ENCODE measurements at regions not wholly inside any gene's neighbourhood (a gene's known extent, or its start where the extent isn't known, plus 50 kb on each side); places are given as distances from the start of the nearest gene placed in this dataset.

DNA sequence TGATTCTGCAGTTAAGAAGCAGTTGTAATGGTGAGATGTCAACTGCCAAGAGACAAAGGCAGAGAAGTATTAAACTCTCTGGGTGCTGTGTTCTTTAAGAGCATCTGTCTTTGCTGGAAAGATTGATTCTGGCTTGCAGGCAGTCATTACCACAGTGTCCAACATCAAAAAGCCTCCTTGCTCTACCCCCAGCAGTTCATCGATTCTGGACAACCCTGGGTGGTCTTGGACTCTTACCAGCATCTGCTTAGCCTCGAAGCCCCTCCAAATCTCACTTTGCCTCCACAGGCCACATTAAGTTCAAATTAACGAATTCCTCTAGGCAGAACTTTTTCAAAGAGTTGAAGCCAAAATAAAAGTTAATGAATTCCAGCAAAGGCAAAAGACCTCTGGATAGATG lies 1061.4 kb downstream of the TSN start:
- Mint-ChIP-seq H3K9me3 (ENCODE audit: low read depth) (peaks cover 15% of the 10 kb centered on the region), H3K36me3 (ENCODE audit: low read depth) (no peaks in the 10 kb centered on the region), H3K27me3 (ENCODE audit: low read depth) (no peaks in the 10 kb centered on the region), H3K27ac (ENCODE audit: unreplicated experiment) (no peak overlapping the region), H3K4me3 (ENCODE audit: unreplicated experiment) (no peak overlapping the region), H3K4me1 (ENCODE audit: low read depth) (no peaks in the 10 kb centered on the region)
- TF ChIP-seq, protein P1, sequence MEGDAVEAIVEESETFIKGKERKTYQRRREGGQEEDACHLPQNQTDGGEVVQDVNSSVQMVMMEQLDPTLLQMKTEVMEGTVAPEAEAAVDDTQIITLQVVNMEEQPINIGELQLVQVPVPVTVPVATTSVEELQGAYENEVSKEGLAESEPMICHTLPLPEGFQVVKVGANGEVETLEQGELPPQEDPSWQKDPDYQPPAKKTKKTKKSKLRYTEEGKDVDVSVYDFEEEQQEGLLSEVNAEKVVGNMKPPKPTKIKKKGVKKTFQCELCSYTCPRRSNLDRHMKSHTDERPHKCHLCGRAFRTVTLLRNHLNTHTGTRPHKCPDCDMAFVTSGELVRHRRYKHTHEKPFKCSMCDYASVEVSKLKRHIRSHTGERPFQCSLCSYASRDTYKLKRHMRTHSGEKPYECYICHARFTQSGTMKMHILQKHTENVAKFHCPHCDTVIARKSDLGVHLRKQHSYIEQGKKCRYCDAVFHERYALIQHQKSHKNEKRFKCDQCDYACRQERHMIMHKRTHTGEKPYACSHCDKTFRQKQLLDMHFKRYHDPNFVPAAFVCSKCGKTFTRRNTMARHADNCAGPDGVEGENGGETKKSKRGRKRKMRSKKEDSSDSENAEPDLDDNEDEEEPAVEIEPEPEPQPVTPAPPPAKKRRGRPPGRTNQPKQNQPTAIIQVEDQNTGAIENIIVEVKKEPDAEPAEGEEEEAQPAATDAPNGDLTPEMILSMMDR (IDR thresholded peaks at IDR 0.05), result no peak
- DNase-seq (ENCODE audit: low spot score), result no peak

DNA sequence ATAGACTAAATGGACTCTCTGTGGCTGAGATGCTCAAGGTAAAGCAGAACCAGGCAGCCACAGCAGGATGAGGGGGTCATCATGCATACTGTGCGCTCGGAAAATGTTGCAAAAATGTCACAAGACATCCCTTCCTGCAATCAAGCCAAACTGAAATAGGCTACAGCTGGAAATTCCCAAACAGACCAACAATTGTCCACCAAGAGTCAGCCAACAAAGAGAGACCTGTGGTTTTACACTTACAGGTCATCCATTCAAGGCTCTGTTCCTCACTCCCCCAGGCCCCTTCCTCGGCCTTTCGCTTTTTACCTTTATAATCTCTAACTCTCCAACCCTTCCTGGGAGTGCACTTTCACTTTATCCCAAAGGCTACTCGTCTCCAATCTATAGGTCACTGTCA lies 1066.9 kb downstream of the TSN start:
- Mint-ChIP-seq H3K27me3 (ENCODE audit: low read depth) (no peaks in the 10 kb centered on the region), H3K4me3 (ENCODE audit: unreplicated experiment) (no peak overlapping the region), H3K4me1 (ENCODE audit: low read depth) (no peaks in the 10 kb centered on the region), H3K36me3 (ENCODE audit: low read depth) (no peaks in the 10 kb centered on the region), H3K27ac (ENCODE audit: unreplicated experiment) (no peak overlapping the region), H3K9me3 (ENCODE audit: low read depth) (no peaks in the 10 kb centered on the region)
- DNase-seq (ENCODE audit: low spot score), result no peak
- TF ChIP-seq, protein P1 (IDR thresholded peaks at IDR 0.05), result no peak

DNA sequence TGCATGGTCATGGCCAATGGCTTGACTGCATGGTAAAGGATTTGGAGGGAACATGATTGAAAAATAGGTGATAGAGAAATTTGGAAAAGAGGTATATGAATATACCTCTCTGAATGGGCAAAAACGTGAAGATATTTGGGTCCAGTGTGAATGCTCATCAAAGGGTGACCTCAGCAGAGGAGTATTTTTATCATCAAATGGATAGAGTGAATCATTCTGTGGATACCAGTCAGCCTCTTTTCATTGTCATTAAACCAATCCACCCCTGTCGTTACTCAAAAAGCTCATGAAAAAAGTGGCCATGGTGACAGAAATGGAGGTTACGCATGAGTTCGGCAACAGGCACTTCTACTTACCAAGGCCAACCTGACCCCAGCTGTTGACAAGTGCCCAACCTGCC lies 1074.7 kb downstream of the TSN start:
- no peak overlapping the region for H3K4me3 Mint-ChIP-seq (ENCODE audit: unreplicated experiment)
- no peak overlapping the region for H3K27ac Mint-ChIP-seq (ENCODE audit: unreplicated experiment)
- DNase-seq (ENCODE audit: low spot score), result no peak
- TF ChIP-seq, protein P1 (IDR thresholded peaks at IDR 0.05), result no peak
- H3K36me3 Mint-ChIP-seq (ENCODE audit: low read depth), result no peaks in the 10 kb centered on the region
- H3K4me1 Mint-ChIP-seq (ENCODE audit: low read depth), result no peaks in the 10 kb centered on the region
- peaks cover 3% of the 10 kb centered on the region for H3K27me3 Mint-ChIP-seq (ENCODE audit: low read depth)
- H3K9me3 Mint-ChIP-seq (ENCODE audit: low read depth), result peaks cover 6% of the 10 kb centered on the region

DNA sequence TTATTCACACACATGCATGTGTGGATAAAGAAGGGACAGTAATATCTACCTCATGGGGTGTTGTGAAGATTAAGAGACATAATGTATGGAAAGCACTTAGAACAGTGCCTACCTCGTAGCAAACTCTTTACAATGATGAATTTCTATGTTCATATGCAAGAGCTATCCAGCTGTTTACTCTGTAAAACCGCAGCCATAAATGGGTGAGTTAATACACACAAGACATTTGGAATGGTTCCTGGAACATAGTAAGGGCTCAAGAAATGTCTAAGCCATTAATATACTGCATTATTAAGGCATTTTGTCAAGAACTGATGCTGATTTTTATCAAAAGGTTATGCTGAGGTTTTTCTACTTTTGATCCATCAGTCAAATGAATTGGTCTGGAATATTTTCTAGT lies 1076.2 kb downstream of the TSN start:
- H3K27me3 Mint-ChIP-seq (ENCODE audit: low read depth), result peaks cover 3% of the 10 kb centered on the region
- no peaks in the 10 kb centered on the region for H3K36me3 Mint-ChIP-seq (ENCODE audit: low read depth)
- H3K4me3 Mint-ChIP-seq (ENCODE audit: unreplicated experiment), result no peak overlapping the region
- no peak overlapping the region for H3K27ac Mint-ChIP-seq (ENCODE audit: unreplicated experiment)
- H3K9me3 Mint-ChIP-seq (ENCODE audit: low read depth), result peaks cover 6% of the 10 kb centered on the region
- no peaks in the 10 kb centered on the region for H3K4me1 Mint-ChIP-seq (ENCODE audit: low read depth)
- no peak for DNase-seq (ENCODE audit: low spot score)
- TF ChIP-seq, protein P1 (IDR thresholded peaks at IDR 0.05), result no peak

DNA sequence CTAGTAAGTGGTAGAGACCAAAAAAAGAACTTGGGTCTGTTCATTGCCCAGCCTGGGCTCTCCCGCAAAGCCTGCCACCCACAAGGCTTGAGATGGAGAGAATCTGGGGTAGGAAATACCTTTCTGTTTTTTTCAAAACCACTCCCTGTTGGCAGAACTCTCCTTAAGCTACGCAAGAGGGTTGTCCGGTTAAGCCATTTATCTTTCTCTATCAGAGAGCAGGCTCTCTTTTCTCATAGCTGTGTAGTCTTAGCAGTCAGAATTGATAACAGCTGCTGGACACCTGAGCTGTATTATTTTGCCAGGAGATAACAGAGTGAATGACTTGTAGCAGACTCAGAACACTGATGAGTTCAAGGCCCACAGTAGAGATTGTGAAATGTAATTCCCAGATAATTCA lies 1088.1 kb downstream of the TSN start:
- Mint-ChIP-seq H3K4me1 (ENCODE audit: low read depth) (peaks cover 15% of the 10 kb centered on the region), H3K9me3 (ENCODE audit: low read depth) (peaks cover 3% of the 10 kb centered on the region), H3K36me3 (ENCODE audit: low read depth) (no peaks in the 10 kb centered on the region), H3K27ac (ENCODE audit: unreplicated experiment) (no peak overlapping the region), H3K27me3 (ENCODE audit: low read depth) (no peaks in the 10 kb centered on the region), H3K4me3 (ENCODE audit: unreplicated experiment) (no peak overlapping the region)
- no peak for DNase-seq (ENCODE audit: low spot score)
- TF ChIP-seq, protein P1 (IDR thresholded peaks at IDR 0.05), result no peak

Measured in chondrocyte (in vitro differentiated cells).